HG03097 (cell line): ENCODE measurements at regions not wholly inside any gene's neighbourhood (a gene's known extent, or its start where the extent isn't known, plus 50 kb on each side); places are given as distances from the start of the nearest gene placed in this dataset.
"Not testable (repeated sequence)": the region's sequence is repeated elsewhere in the genome, so short reads cannot be mapped to it uniquely, and the experiment has no call there.

ENCODE experiments used
- ATAC-seq: cut with Tn5 transposase; IDR thresholded peaks from one replicate; pipeline ENCODE4 v1.9.1; 2021; ENCODE audit not compliant: unreplicated experiment, low FRiP score

GRCh38 chr17:68135141-68135887 lies 99.8 kb downstream of the KPNA2 start:
- ATAC-seq = no peak

- ATAC-seq = no peak
Observed at GRCh38 chr17:68141050-68141449, 105.5 kb downstream of the KPNA2 start.

GRCh38 chr17:68142595-68142994 lies 105.2 kb upstream of the AMZ2 start:
- no peak for ATAC-seq

- ATAC-seq = no peak
Observed at GRCh38 chr17:68143425-68143824, 104.4 kb upstream of the AMZ2 start.

GRCh38 chr17:68145088-68145487 lies 102.8 kb upstream of the AMZ2 start:
- no peak for ATAC-seq

GRCh38 chr17:68148936-68149335 lies 98.9 kb upstream of the AMZ2 start:
- no peak for ATAC-seq

- no peak for ATAC-seq
Observed at GRCh38 chr17:68152161-68152571, 95.7 kb upstream of the AMZ2 start.

GRCh38 chr17:68155692-68156091 lies 92.2 kb upstream of the AMZ2 start:
- no peak for ATAC-seq

- no peak for ATAC-seq
Observed at GRCh38 chr17:68161644-68162428, 86.0 kb upstream of the AMZ2 start.

- not testable (repeated sequence) for ATAC-seq
Observed at GRCh38 chr17:68168273-68169164, 79.3 kb upstream of the AMZ2 start.

GRCh38 chr17:68169165-68169821 lies 78.5 kb upstream of the AMZ2 start:
- ATAC-seq = not testable (repeated sequence)

- ATAC-seq = no peak
Observed at GRCh38 chr17:68169840-68170239, 78.0 kb upstream of the AMZ2 start.

- ATAC-seq = no peak
Observed at GRCh38 chr17:68170246-68170645, 77.6 kb upstream of the AMZ2 start.

GRCh38 chr17:68172461-68172954 lies 75.3 kb upstream of the AMZ2 start:
- ATAC-seq = no peak

GRCh38 chr17:68175416-68175815 lies 72.4 kb upstream of the AMZ2 start:
- no peak for ATAC-seq

- no peak for ATAC-seq
Observed at GRCh38 chr17:68175905-68176304, 71.9 kb upstream of the AMZ2 start.

- no peak for ATAC-seq
Observed at GRCh38 chr17:68176718-68177117, 71.1 kb upstream of the AMZ2 start.

GRCh38 chr17:68178831-68179230 lies 69.0 kb upstream of the AMZ2 start:
- ATAC-seq = no peak

GRCh38 chr17:68179236-68179925 lies 68.5 kb upstream of the AMZ2 start:
- no peak for ATAC-seq

- ATAC-seq = no peak
Observed at GRCh38 chr17:68179926-68180285, 67.9 kb upstream of the AMZ2 start.
